Spleen (tissue), 7 donors: ENCODE measurements at regions not wholly inside any gene's neighbourhood (a gene's known extent, or its start where the extent isn't known, plus 50 kb on each side); places are given as distances from the start of the nearest gene placed in this dataset.

Source experiments
- POLR2A ChIP-seq, 3 donors: fragments of 450-650 bp; IDR thresholded peaks; one replicate each; pipeline ENCODE4 v1.5.1; 2017; ENCODE audit warnings: antibody characterized with exemption in 3 of 3, mild to moderate bottlenecking in 1 of 3
- TF ChIP-seq, protein P1 (sequence below), 11 experiments: fragments of 200-600 bp in 7 of 11; fragments of 450-650 bp in 4 of 11; sonication (generic) in 4 of 11; IDR thresholded peaks in 8 of 11; conservative IDR thresholded peaks in 3 of 11; 1 replicate in 7 of 11; 2 replicates in 4 of 11; pipeline versions ENCODE4 v1.4.0 to v1.8.0; 2016 to 2021; ENCODE audit warnings: antibody characterized with exemption in 11 of 11, inconsistent platforms in 4 of 11, mild to moderate bottlenecking in 1 of 11
- donor health status: DM: no; HTN: no; CAD: no; lungs with moderate emphysema.
- donor health status: DM: no; HTN: no; CAD: no.
- donor health status: DM: no; HTN: no; CAD: no.

GRCh38 chr7:50851451-50851850, 68.8 kb upstream of the GRB10 start:
- no peak for TF ChIP-seq POLR2A (IDR thresholded peaks at IDR 0.05)
- TF ChIP-seq, protein P1, sequence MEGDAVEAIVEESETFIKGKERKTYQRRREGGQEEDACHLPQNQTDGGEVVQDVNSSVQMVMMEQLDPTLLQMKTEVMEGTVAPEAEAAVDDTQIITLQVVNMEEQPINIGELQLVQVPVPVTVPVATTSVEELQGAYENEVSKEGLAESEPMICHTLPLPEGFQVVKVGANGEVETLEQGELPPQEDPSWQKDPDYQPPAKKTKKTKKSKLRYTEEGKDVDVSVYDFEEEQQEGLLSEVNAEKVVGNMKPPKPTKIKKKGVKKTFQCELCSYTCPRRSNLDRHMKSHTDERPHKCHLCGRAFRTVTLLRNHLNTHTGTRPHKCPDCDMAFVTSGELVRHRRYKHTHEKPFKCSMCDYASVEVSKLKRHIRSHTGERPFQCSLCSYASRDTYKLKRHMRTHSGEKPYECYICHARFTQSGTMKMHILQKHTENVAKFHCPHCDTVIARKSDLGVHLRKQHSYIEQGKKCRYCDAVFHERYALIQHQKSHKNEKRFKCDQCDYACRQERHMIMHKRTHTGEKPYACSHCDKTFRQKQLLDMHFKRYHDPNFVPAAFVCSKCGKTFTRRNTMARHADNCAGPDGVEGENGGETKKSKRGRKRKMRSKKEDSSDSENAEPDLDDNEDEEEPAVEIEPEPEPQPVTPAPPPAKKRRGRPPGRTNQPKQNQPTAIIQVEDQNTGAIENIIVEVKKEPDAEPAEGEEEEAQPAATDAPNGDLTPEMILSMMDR (IDR thresholded peaks at IDR 0.05 in 8 of 11, conservative IDR thresholded peaks at IDR 0.05 in 3 of 11), result no peak
